ENCODE measurements at regions not wholly inside any gene's neighbourhood (a gene's known extent, or its start where the extent isn't known, plus 50 kb on each side); places are given as distances from the start of the nearest gene placed in this dataset.

GRCh38 chr2:53442783-53443182, 324.8 kb upstream of the CHAC2 start:
- Histone ChIP-seq H3K27me3 (no peaks in the 10 kb centered on the region), H3K36me3 (no peaks in the 10 kb centered on the region), H3K4me1 (no peaks in the 10 kb centered on the region), H3K9me3 (no peaks in the 10 kb centered on the region), H3K27ac (no peak overlapping the region), H3K4me3 (no peak overlapping the region)
- TF ChIP-seq CTCF (IDR thresholded peaks at IDR 0.05): no peak
- no peak for TF ChIP-seq POLR2A (IDR thresholded peaks at IDR 0.05)
- TF ChIP-seq EP300 (IDR thresholded peaks at IDR 0.05): no peak
- no peak for TF ChIP-seq POLR2AphosphoS5 (IDR thresholded peaks at IDR 0.05)
- ATAC-seq (ENCODE audit: low FRiP score in 2 of 2): no peak
- peak in 1 of 2 donors; percentile 12 for DNase-seq
- WGBS, 2 donors: 59 to 84% methylated on average over 4 of the region's 4 CpGs

- Histone ChIP-seq H3K4me1 (no peaks in the 10 kb centered on the region), H3K4me3 (no peak overlapping the region), H3K27ac (no peak overlapping the region), H3K27me3 (no peaks in the 10 kb centered on the region), H3K36me3 (no peaks in the 10 kb centered on the region), H3K9me3 (no peaks in the 10 kb centered on the region)
- TF ChIP-seq POLR2A (IDR thresholded peaks at IDR 0.05) (no peak), POLR2AphosphoS5 (IDR thresholded peaks at IDR 0.05) (no peak), EP300 (IDR thresholded peaks at IDR 0.05) (no peak), CTCF (IDR thresholded peaks at IDR 0.05) (no peak)
- DNase-seq: no peak
- ATAC-seq (ENCODE audit: low FRiP score in 2 of 2): no peak
Observed at GRCh38 chr2:53442093-53442492, 325.5 kb upstream of the CHAC2 start.

- H3K27me3 ChIP-seq: no peaks in the 10 kb centered on the region
- H3K9me3 ChIP-seq: no peaks in the 10 kb centered on the region
- no peaks in the 10 kb centered on the region for H3K4me1 ChIP-seq
- H3K4me3 ChIP-seq: no peak overlapping the region
- no peak for ATAC-seq (ENCODE audit: low FRiP score in 2 of 2)
- no peak for TF ChIP-seq POLR2AphosphoS5 (IDR thresholded peaks at IDR 0.05)
- TF ChIP-seq CTCF (IDR thresholded peaks at IDR 0.05): no peak
- no peak for TF ChIP-seq EP300 (IDR thresholded peaks at IDR 0.05)
- TF ChIP-seq POLR2A (IDR thresholded peaks at IDR 0.05): no peak
- WGBS, 2 donors: 79 to 89% methylated on average over 1 of the region's 1 CpG
- no peak overlapping the region for H3K27ac ChIP-seq
- no peak for DNase-seq
- no peaks in the 10 kb centered on the region for H3K36me3 ChIP-seq
Observed at GRCh38 chr2:53438692-53439091, 328.9 kb upstream of the CHAC2 start.

GRCh38 chr2:53438100-53438499, 329.5 kb upstream of the CHAC2 start:
- H3K4me1 ChIP-seq: no peaks in the 10 kb centered on the region
- TF ChIP-seq POLR2AphosphoS5 (IDR thresholded peaks at IDR 0.05) (no peak), EP300 (IDR thresholded peaks at IDR 0.05) (no peak), POLR2A (IDR thresholded peaks at IDR 0.05) (no peak), CTCF (IDR thresholded peaks at IDR 0.05) (no peak)
- no peak overlapping the region for H3K4me3 ChIP-seq
- no peaks in the 10 kb centered on the region for H3K9me3 ChIP-seq
- WGBS, 2 donors: 43 to 58% methylated on average over 1 of the region's 1 CpG
- no peaks in the 10 kb centered on the region for H3K27me3 ChIP-seq
- DNase-seq (no peak), ATAC-seq (ENCODE audit: low FRiP score in 2 of 2) (no peak)
- H3K36me3 ChIP-seq: no peaks in the 10 kb centered on the region
- H3K27ac ChIP-seq: no peak overlapping the region

- no peak overlapping the region for H3K27ac ChIP-seq
- H3K27me3 ChIP-seq: no peaks in the 10 kb centered on the region
- H3K9me3 ChIP-seq: no peaks in the 10 kb centered on the region
- H3K36me3 ChIP-seq: no peaks in the 10 kb centered on the region
- H3K4me3 ChIP-seq: no peak overlapping the region
- no peak for DNase-seq
- H3K4me1 ChIP-seq: no peaks in the 10 kb centered on the region
- ATAC-seq (ENCODE audit: low FRiP score in 2 of 2): no peak
- WGBS, 2 donors: 83 to 91% methylated on average over 2 of the region's 2 CpGs
- TF ChIP-seq POLR2A (IDR thresholded peaks at IDR 0.05): no peak
- no peak for TF ChIP-seq EP300 (IDR thresholded peaks at IDR 0.05)
- TF ChIP-seq POLR2AphosphoS5 (IDR thresholded peaks at IDR 0.05): no peak
- no peak for TF ChIP-seq CTCF (IDR thresholded peaks at IDR 0.05)
Observed at GRCh38 chr2:53437371-53437770, 330.2 kb upstream of the CHAC2 start.
